Nephron (organoid): ENCODE measurements at regions not wholly inside any gene's neighbourhood (a gene's known extent, or its start where the extent isn't known, plus 50 kb on each side); places are given as distances from the start of the nearest gene placed in this dataset.

Experiments used
- H3K27ac Mint-ChIP-seq, 3 experiments: 2 replicates each; pipeline ENCODE4 v1.8.0; 2020; ENCODE audit warnings: mixed read lengths in 3 of 3, mild to moderate bottlenecking in 2 of 3, moderate library complexity in 1 of 3
- H3K27me3 Mint-ChIP-seq: 2 replicates; pipeline ENCODE4 v1.8.0; 2021; ENCODE audit warnings: low read depth, mild to moderate bottlenecking, moderate library complexity, mixed read lengths
- H3K36me3 Mint-ChIP-seq: 2 replicates; pipeline ENCODE4 v1.8.0; 2020; ENCODE audit warnings: low read depth, mixed read lengths
- H3K4me1 Mint-ChIP-seq: 2 replicates; pipeline ENCODE4 v1.8.0; 2020; ENCODE audit warnings: mixed read lengths
- H3K4me3 Mint-ChIP-seq, 3 experiments: 2 replicates each; pipeline ENCODE4 v1.8.0; 2020; ENCODE audit warnings: mild to moderate bottlenecking in 3 of 3, mixed read lengths in 3 of 3, moderate library complexity in 2 of 3
- H3K9me3 Mint-ChIP-seq: 2 replicates; pipeline ENCODE4 v1.8.0; 2020; ENCODE audit warnings: mixed read lengths
- CTCF ChIP-seq, 3 experiments: fragments of 200-600 bp; sonication (generic); IDR thresholded peaks; one replicate each; pipeline ENCODE4 v1.5.0; 2021; ENCODE audit warnings: antibody characterized with exemption in 3 of 3; ENCODE audit not compliant: unreplicated experiment in 3 of 3

DNA sequence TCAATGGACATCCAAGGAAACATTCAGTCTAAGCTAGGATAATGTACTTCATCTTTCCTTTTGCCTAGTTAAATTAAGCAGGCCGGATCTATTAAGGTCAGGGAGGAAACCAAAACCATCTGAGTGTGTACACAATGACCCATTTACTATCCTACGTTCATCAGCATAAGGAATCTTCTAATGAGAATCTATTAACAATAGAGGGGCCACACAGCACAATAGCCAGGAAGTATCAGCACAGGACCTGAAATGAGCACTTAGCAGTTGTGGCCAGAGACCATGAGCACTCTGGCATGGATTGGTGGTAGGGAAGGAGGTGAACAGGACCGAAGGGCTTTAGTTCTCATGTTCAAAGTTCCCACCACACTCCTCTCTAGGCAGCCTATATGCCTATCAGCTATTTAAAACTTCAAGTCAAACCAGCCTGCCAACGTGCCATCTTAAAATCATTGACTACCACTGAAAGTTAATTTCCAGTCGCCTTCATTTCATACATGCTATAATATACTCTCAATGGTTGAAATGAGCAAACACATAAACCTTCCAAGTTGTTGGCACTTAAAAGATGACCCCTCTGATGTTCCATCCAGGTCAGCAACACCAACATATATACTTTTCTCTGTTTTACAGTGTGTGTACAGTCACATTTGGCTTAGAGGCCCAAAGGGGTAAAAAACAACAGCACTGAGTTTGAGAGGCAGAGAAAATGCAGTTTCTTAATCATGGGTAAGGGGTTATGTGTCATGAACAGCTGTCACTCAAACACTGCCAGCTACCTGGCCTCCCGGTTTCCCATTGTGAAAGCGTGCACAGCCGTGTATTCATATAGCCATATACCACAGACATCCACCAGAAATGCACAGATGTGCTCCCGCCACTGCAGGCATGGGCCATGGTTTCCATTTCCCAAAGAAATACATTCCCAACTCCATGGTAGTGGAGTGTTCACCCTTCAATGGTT, 184.3 kb downstream of the TBXT start:
- no peak overlapping the region for H3K27ac Mint-ChIP-seq
- H3K4me1 Mint-ChIP-seq = peaks cover 22% of the 10 kb centered on the region
- no peaks in the 10 kb centered on the region for H3K36me3 Mint-ChIP-seq
- no peak overlapping the region for H3K4me3 Mint-ChIP-seq
- peaks cover 75% of the 10 kb centered on the region for H3K27me3 Mint-ChIP-seq
- no peak for TF ChIP-seq CTCF (IDR thresholded peaks at IDR 0.05; ENCODE audit: unreplicated experiment in 3 of 3)
- no peaks in the 10 kb centered on the region for H3K9me3 Mint-ChIP-seq

DNA sequence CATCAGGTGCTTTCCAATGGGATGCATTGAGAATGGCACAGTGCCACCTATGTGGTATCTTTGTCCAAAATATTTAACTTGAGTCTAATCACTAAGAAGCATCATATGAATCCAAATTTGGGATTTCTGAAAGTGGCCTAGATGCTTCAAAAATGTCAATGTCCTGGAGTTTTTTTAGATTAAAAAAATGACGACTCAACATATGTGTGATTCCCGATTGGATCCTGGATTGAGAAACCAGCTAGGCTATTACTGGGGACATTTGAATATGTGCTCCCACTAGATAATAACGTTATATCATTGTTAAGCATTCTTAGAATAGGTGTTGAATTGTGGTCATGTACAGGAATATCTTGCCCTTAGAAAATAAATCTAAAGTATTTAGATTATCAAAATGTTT, 189.2 kb downstream of the TBXT start:
- H3K27me3 Mint-ChIP-seq = peaks cover 53% of the 10 kb centered on the region
- H3K27ac Mint-ChIP-seq = no peak overlapping the region
- H3K4me1 Mint-ChIP-seq = no peaks in the 10 kb centered on the region
- no peak for TF ChIP-seq CTCF (IDR thresholded peaks at IDR 0.05; ENCODE audit: unreplicated experiment in 3 of 3)
- H3K9me3 Mint-ChIP-seq = no peaks in the 10 kb centered on the region
- no peaks in the 10 kb centered on the region for H3K36me3 Mint-ChIP-seq
- H3K4me3 Mint-ChIP-seq = no peak overlapping the region

- Mint-ChIP-seq H3K36me3 (no peaks in the 10 kb centered on the region), H3K27ac (no peak overlapping the region), H3K4me1 (no peaks in the 10 kb centered on the region), H3K9me3 (no peaks in the 10 kb centered on the region), H3K4me3 (no peak overlapping the region), H3K27me3 (peaks cover 46% of the 10 kb centered on the region)
- TF ChIP-seq CTCF (IDR thresholded peaks at IDR 0.05; ENCODE audit: unreplicated experiment in 3 of 3) = no peak
Observed at GRCh38 chr6:165976684-165977083, 191.0 kb downstream of the TBXT start.

DNA sequence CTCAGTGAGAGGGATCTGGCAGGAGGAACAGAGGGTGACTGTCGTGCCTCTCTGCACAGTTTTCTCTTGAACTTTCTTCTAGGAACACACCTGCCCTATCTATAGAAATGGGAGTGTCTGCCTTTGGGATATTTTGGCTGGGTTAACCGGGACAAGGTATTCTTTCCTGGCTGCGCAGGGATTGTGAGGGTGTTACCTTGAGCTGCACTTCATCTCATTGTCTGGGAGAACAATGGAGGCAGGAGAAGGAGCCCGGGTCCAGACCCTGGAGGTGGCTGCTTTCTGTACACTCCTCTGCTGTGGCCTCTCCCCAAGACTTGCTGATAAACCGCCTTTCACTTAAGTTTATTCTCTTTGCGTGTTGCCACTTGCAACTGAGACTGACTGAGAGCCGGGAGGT, 192.8 kb downstream of the TBXT start:
- H3K4me1 Mint-ChIP-seq = no peaks in the 10 kb centered on the region
- H3K4me3 Mint-ChIP-seq = no peak overlapping the region
- H3K27me3 Mint-ChIP-seq = peaks cover 35% of the 10 kb centered on the region
- H3K9me3 Mint-ChIP-seq = no peaks in the 10 kb centered on the region
- no peak overlapping the region for H3K27ac Mint-ChIP-seq
- no peaks in the 10 kb centered on the region for H3K36me3 Mint-ChIP-seq
- TF ChIP-seq CTCF (IDR thresholded peaks at IDR 0.05; ENCODE audit: unreplicated experiment in 3 of 3) = no peak

DNA sequence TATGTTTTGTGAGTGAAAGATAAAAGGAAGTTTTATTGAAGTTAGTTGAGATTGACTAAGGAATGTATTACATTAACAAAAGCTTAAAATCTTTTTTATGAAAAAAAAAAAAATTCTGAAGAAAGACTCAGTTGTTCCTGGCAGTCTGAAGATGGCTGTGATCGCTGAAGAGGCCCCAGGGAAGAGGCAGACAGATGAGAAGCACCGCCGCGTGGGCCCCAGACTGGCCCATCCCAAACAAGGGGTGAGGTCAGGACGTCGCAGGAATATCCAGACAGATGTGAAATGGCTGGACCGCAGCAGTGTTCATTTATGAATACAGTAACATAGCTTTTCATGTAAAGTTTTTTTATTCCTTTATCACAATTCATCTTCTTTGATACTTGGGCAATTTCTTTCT, 194.2 kb downstream of the TBXT start:
- Mint-ChIP-seq H3K4me3 (no peak overlapping the region), H3K36me3 (no peaks in the 10 kb centered on the region), H3K27ac (no peak overlapping the region), H3K4me1 (no peaks in the 10 kb centered on the region), H3K9me3 (no peaks in the 10 kb centered on the region), H3K27me3 (peaks cover 30% of the 10 kb centered on the region)
- no peak for TF ChIP-seq CTCF (IDR thresholded peaks at IDR 0.05; ENCODE audit: unreplicated experiment in 3 of 3)
